ENCODE measurements at regions not wholly inside any gene's neighbourhood (a gene's known extent, or its start where the extent isn't known, plus 50 kb on each side); places are given as distances from the start of the nearest gene placed in this dataset.
"Not testable (repeated sequence)": the region's sequence is repeated elsewhere in the genome, so short reads cannot be mapped to it uniquely, and the experiment has no call there.

DNA sequence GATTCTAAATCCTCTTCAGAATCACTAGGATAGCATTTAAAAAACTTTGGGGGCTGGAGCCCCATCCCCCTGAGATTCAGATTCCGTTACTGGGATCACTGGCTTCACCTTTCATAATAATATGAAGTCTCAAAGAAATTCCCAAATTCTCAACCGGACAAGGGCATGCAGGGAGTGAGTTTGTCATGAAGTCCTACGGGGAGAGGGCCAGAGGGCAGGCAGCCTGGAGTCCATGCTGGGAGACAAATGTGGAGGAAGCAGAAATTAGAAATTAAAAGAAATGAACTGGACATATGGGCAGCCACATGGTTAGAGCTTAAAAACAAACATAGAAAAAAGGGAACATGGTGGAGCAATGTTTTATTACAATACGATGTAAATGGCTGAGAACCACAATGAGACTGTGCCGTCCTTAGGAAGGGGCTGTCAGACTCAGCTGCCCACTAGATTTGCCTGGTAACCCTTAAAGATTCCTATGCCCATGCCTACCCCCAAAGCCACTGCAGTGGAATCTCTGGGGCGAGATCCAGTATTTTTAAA lies 142.6 kb downstream of the CEBPB start:
- no peak overlapping the region for H3K4me2 ChIP-seq (ENCODE audit: low read length)
- no peak overlapping the region for H3K4me3 ChIP-seq (ENCODE audit: low read depth, low read length)
- H3K23ac ChIP-seq (ENCODE audit: low read length), result no peak overlapping the region
- H3K14ac ChIP-seq (ENCODE audit: low read length), result no peak overlapping the region
- no CpG with 5 or more reads among the region's 6 CpGs for WGBS (ENCODE audit: extremely low coverage, insufficient coverage, insufficient read length)
- H3K79me2 ChIP-seq (ENCODE audit: control insufficient read depth, insufficient read depth, low read length, poor library complexity), result no peaks in the 10 kb centered on the region
- H4K91ac ChIP-seq (ENCODE audit: low read depth, low read length), result no peak overlapping the region
- no peak overlapping the region for H2AFZ ChIP-seq (ENCODE audit: insufficient read depth, low read length, poor library complexity)
- H3K4ac ChIP-seq (ENCODE audit: low read depth, low read length), result no peak overlapping the region
- no peak overlapping the region for H2BK12ac ChIP-seq (ENCODE audit: low read length)
- H4K12ac ChIP-seq (ENCODE audit: low read depth, low read length), result no peak overlapping the region
- H2AK5ac ChIP-seq (ENCODE audit: low read length), result no peak overlapping the region
- no peaks in the 10 kb centered on the region for H3K36me3 ChIP-seq (ENCODE audit: control insufficient read depth in 1 of 2, insufficient read depth in 2 of 2, low read length in 2 of 2)
- H4K8ac ChIP-seq (ENCODE audit: low read depth, low read length), result no peak overlapping the region
- H3K9me3 ChIP-seq (ENCODE audit: insufficient read depth, low read depth, low read length), result peaks cover 2% of the 10 kb centered on the region
- H3K79me1 ChIP-seq (ENCODE audit: low read length), result no peaks in the 10 kb centered on the region
- H3K9ac ChIP-seq (ENCODE audit: low read length), result no peak overlapping the region
- DNase-seq, result no peak
- H3K27me3 ChIP-seq (ENCODE audit: insufficient read depth, low read length), result no peaks in the 10 kb centered on the region
- H3K4me1 ChIP-seq (ENCODE audit: control insufficient read depth in 1 of 2, insufficient read depth in 2 of 2, low read length in 2 of 2), result no peaks in the 10 kb centered on the region
- no peak overlapping the region for H3K27ac ChIP-seq (ENCODE audit: low read depth, low read length)
- H2BK5ac ChIP-seq (ENCODE audit: low read depth, low read length, poor library complexity), result no peak overlapping the region
- H3K18ac ChIP-seq (ENCODE audit: low read length), result no peak overlapping the region
- H2BK120ac ChIP-seq (ENCODE audit: insufficient read depth, low read length, poor library complexity), result no peak overlapping the region

DNA sequence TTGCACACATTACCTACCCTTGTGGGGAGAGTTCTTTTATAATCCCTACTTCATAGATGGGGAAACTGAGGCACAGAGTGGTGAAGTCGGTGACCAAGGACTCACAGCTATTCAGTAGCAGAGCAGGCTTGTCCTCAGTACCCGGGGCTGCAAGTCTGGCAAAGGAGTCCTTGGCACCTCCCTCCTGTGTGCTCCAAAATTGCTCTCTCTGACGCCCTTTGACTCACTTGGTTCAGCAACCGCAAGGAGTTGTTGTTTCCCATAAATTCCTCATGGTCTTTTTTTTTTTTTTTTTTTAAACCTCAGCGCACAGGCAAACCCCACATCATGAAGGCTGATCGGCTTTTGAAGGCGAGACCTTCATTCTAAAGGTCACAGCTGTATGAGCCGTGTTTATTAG lies 143.2 kb downstream of the CEBPB start:
- Histone ChIP-seq H4K91ac (ENCODE audit: low read depth, low read length) (no peak overlapping the region), H3K23ac (ENCODE audit: low read length) (no peak overlapping the region), H3K14ac (ENCODE audit: low read length) (no peak overlapping the region), H2BK12ac (ENCODE audit: low read length) (no peak overlapping the region), H3K4ac (ENCODE audit: low read depth, low read length) (no peak overlapping the region), H3K9ac (ENCODE audit: low read length) (no peak overlapping the region), H3K79me1 (ENCODE audit: low read length) (no peaks in the 10 kb centered on the region), H3K4me1 (ENCODE audit: control insufficient read depth in 1 of 2, insufficient read depth in 2 of 2, low read length in 2 of 2) (peaks cover 4% of the 10 kb centered on the region in 2 experiments), H3K27ac (ENCODE audit: low read depth, low read length) (no peak overlapping the region), H3K4me3 (ENCODE audit: low read depth, low read length) (peak overlapping the region; percentile 9), H3K18ac (ENCODE audit: low read length) (no peak overlapping the region), H4K12ac (ENCODE audit: low read depth, low read length) (no peak overlapping the region), H2BK5ac (ENCODE audit: low read depth, low read length, poor library complexity) (no peak overlapping the region), H2BK120ac (ENCODE audit: insufficient read depth, low read length, poor library complexity) (no peak overlapping the region), H2AFZ (ENCODE audit: insufficient read depth, low read length, poor library complexity) (no peak overlapping the region), H3K79me2 (ENCODE audit: control insufficient read depth, insufficient read depth, low read length, poor library complexity) (no peaks in the 10 kb centered on the region), H3K36me3 (ENCODE audit: control insufficient read depth in 1 of 2, insufficient read depth in 2 of 2, low read length in 2 of 2) (no peaks in the 10 kb centered on the region), H2AK5ac (ENCODE audit: low read length) (no peak overlapping the region), H3K27me3 (ENCODE audit: insufficient read depth, low read length) (no peaks in the 10 kb centered on the region), H4K8ac (ENCODE audit: low read depth, low read length) (no peak overlapping the region), H3K4me2 (ENCODE audit: low read length) (no peak overlapping the region), H3K9me3 (ENCODE audit: insufficient read depth, low read depth, low read length) (peaks cover 2% of the 10 kb centered on the region)
- peak; percentile 20 to 44 for DNase-seq
- no CpG with 5 or more reads among the region's 8 CpGs for WGBS (ENCODE audit: extremely low coverage, insufficient coverage, insufficient read length)

DNA sequence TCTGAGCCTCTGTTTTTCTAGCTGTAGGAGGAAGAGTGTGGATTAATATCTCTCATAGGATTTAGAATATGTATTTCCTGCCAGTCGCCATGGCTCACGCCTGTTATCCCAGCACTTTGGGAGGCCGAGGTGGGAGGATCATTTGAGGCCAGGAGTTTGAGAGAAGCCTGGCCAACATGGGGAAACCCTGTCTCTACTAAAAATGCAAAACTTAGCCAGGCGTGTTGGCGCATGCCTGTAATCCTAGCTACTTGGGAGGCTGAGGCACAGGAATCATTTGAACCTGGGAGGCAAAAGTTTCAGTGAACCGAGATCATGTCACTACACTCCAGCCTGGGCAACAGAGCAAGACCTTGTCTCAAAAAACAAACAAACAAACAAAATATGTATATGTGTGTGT lies 143.9 kb downstream of the CEBPB start:
- not testable (repeated sequence) for H4K12ac ChIP-seq (ENCODE audit: low read depth, low read length); H3K27me3 ChIP-seq (ENCODE audit: insufficient read depth, low read length); H2AFZ ChIP-seq (ENCODE audit: insufficient read depth, low read length, poor library complexity); H3K79me2 ChIP-seq (ENCODE audit: control insufficient read depth, insufficient read depth, low read length, poor library complexity); H3K9ac ChIP-seq (ENCODE audit: low read length); H2BK120ac ChIP-seq (ENCODE audit: insufficient read depth, low read length, poor library complexity); H3K9me3 ChIP-seq (ENCODE audit: insufficient read depth, low read depth, low read length); H3K4ac ChIP-seq (ENCODE audit: low read depth, low read length); H3K14ac ChIP-seq (ENCODE audit: low read length); H3K18ac ChIP-seq (ENCODE audit: low read length); H3K27ac ChIP-seq (ENCODE audit: low read depth, low read length); H3K79me1 ChIP-seq (ENCODE audit: low read length); H3K4me1 ChIP-seq (ENCODE audit: control insufficient read depth in 1 of 2, insufficient read depth in 2 of 2, low read length in 2 of 2); H3K4me3 ChIP-seq (ENCODE audit: low read depth, low read length); H3K23ac ChIP-seq (ENCODE audit: low read length); H3K36me3 ChIP-seq (ENCODE audit: control insufficient read depth in 1 of 2, insufficient read depth in 2 of 2, low read length in 2 of 2); H2BK12ac ChIP-seq (ENCODE audit: low read length); H2AK5ac ChIP-seq (ENCODE audit: low read length); DNase-seq; H4K8ac ChIP-seq (ENCODE audit: low read depth, low read length); H3K4me2 ChIP-seq (ENCODE audit: low read length); H2BK5ac ChIP-seq (ENCODE audit: low read depth, low read length, poor library complexity)
- no CpG with 5 or more reads among the region's 6 CpGs for WGBS (ENCODE audit: extremely low coverage, insufficient coverage, insufficient read length)
- peak overlapping the region; percentile 15 for H4K91ac ChIP-seq (ENCODE audit: low read depth, low read length)

DNA sequence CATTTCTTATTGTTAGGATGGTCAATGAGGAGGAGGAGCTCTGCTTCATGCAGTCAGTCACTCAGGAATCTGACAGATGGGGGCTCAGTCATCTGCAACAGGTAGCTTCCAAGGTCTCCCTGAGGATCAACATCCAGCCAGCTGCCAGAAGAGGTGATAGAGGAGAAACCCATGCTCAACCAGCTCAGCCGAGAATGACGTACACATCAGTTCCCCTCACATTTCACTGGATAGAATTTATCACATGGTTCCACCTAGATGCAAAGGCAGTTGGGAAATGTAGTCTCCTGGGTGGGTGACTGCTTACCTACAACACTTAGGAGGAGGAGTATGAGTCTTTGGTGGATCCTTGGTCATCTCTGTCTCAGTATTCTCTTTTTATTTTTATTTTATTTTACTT lies 144.5 kb downstream of the CEBPB start:
- no peak overlapping the region for H2AFZ ChIP-seq (ENCODE audit: insufficient read depth, low read length, poor library complexity)
- H3K18ac ChIP-seq (ENCODE audit: low read length), result no peak overlapping the region
- no peak overlapping the region for H3K14ac ChIP-seq (ENCODE audit: low read length)
- H3K79me1 ChIP-seq (ENCODE audit: low read length), result no peaks in the 10 kb centered on the region
- H2BK120ac ChIP-seq (ENCODE audit: insufficient read depth, low read length, poor library complexity), result no peak overlapping the region
- peaks cover 4 to 7% of the 10 kb centered on the region in 2 experiments for H3K4me1 ChIP-seq (ENCODE audit: control insufficient read depth in 1 of 2, insufficient read depth in 2 of 2, low read length in 2 of 2)
- no peak overlapping the region for H3K23ac ChIP-seq (ENCODE audit: low read length)
- no peak overlapping the region for H3K4me3 ChIP-seq (ENCODE audit: low read depth, low read length)
- no peak overlapping the region for H3K27ac ChIP-seq (ENCODE audit: low read depth, low read length)
- H2AK5ac ChIP-seq (ENCODE audit: low read length), result no peak overlapping the region
- peaks cover 2% of the 10 kb centered on the region for H3K9me3 ChIP-seq (ENCODE audit: insufficient read depth, low read depth, low read length)
- no CpG with 5 or more reads among the region's 2 CpGs for WGBS (ENCODE audit: extremely low coverage, insufficient coverage, insufficient read length)
- DNase-seq, result peak; percentile 45 to 68
- no peaks in the 10 kb centered on the region for H3K79me2 ChIP-seq (ENCODE audit: control insufficient read depth, insufficient read depth, low read length, poor library complexity)
- H4K12ac ChIP-seq (ENCODE audit: low read depth, low read length), result no peak overlapping the region
- H4K8ac ChIP-seq (ENCODE audit: low read depth, low read length), result no peak overlapping the region
- no peak overlapping the region for H3K4me2 ChIP-seq (ENCODE audit: low read length)
- H3K36me3 ChIP-seq (ENCODE audit: control insufficient read depth in 1 of 2, insufficient read depth in 2 of 2, low read length in 2 of 2), result no peaks in the 10 kb centered on the region
- no peak overlapping the region for H4K91ac ChIP-seq (ENCODE audit: low read depth, low read length)
- no peak overlapping the region for H3K9ac ChIP-seq (ENCODE audit: low read length)
- H3K27me3 ChIP-seq (ENCODE audit: insufficient read depth, low read length), result no peaks in the 10 kb centered on the region
- no peak overlapping the region for H2BK5ac ChIP-seq (ENCODE audit: low read depth, low read length, poor library complexity)
- H2BK12ac ChIP-seq (ENCODE audit: low read length), result no peak overlapping the region
- H3K4ac ChIP-seq (ENCODE audit: low read depth, low read length), result no peak overlapping the region
